Muscle of leg (tissue), 3 donors: ENCODE measurements at regions not wholly inside any gene's neighbourhood (a gene's known extent, or its start where the extent isn't known, plus 50 kb on each side); places are given as distances from the start of the nearest gene placed in this dataset.

ENCODE experiments used
- DNase-seq: peaks from one replicate; pipeline ENCODE4 v3.0.0; 2013
- H3K27ac ChIP-seq: one replicate; pipeline ENCODE4 v1.5.1; 2013; ENCODE audit warnings: mild to moderate bottlenecking, low read length, control low read depth
- H3K27me3 ChIP-seq: one replicate; pipeline ENCODE4 v1.6.1; 2013; ENCODE audit warnings: low read length; ENCODE audit not compliant: control insufficient read depth, insufficient read depth
- H3K36me3 ChIP-seq: one replicate; pipeline ENCODE4 v1.6.1; 2013; ENCODE audit warnings: low read length; ENCODE audit not compliant: control insufficient read depth, insufficient read depth
- H3K4me1 ChIP-seq: one replicate; pipeline ENCODE4 v1.6.1; 2013; ENCODE audit warnings: low read length; ENCODE audit not compliant: control insufficient read depth, insufficient read depth
- H3K4me3 ChIP-seq: one replicate; pipeline ENCODE4 v1.5.1; 2013; ENCODE audit warnings: low read length, control low read depth
- H3K9me3 ChIP-seq: replicated peaks from 2 replicates; pipeline ENCODE4 v1.6.1; 2013; ENCODE audit warnings: low read depth, low read length; ENCODE audit not compliant: control insufficient read depth
- WGBS: methylation state at CpG from one replicate; pipeline ENCODE4 v1.1.5; 2013; ENCODE audit warnings: missing lambda C conversion rate; ENCODE audit not compliant: insufficient coverage; 5-methylcytosine and 5-hydroxymethylcytosine counted together

DNA sequence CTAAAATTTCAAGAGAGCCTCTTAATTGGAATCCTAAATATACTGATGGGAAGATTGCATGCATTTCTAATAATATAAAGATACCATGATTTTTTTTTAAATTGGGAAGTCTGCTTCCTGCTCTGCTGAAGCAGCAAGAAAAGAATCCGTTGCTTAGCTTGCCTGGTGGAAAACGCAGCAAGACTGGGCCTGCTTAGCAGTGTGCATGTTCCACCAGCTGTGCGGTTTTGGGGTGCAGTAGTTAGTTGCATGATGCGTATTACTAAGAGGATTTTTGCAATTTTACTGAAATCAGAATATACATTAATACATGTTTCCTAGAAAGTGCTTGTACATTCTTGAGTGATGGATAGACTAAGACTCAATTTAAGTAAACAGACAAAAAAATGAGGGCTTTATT, 319.9 kb downstream of the CMPK2 start:
- H3K4me3 ChIP-seq: no peak overlapping the region
- no peaks in the 10 kb centered on the region for H3K9me3 ChIP-seq
- no peaks in the 10 kb centered on the region for H3K27me3 ChIP-seq
- no peaks in the 10 kb centered on the region for H3K4me1 ChIP-seq
- DNase-seq: no peak
- WGBS: 76% methylated on average over 2 of the region's 4 CpGs
- H3K27ac ChIP-seq: no peak overlapping the region
- no peaks in the 10 kb centered on the region for H3K36me3 ChIP-seq

- Histone ChIP-seq H3K4me3 (no peak overlapping the region), H3K4me1 (no peaks in the 10 kb centered on the region), H3K9me3 (no peaks in the 10 kb centered on the region), H3K27me3 (no peaks in the 10 kb centered on the region), H3K36me3 (no peaks in the 10 kb centered on the region), H3K27ac (no peak overlapping the region)
- no peak for DNase-seq
- 100% methylated on average over 3 of the region's 7 CpGs for WGBS
Measured at GRCh38 chr2:6554466-6554865, 311.2 kb downstream of the CMPK2 start.

- 56% methylated on average over 2 of the region's 3 CpGs for WGBS
- H3K27me3 ChIP-seq: no peaks in the 10 kb centered on the region
- no peak overlapping the region for H3K4me3 ChIP-seq
- H3K9me3 ChIP-seq: no peaks in the 10 kb centered on the region
- no peak overlapping the region for H3K27ac ChIP-seq
- no peaks in the 10 kb centered on the region for H3K4me1 ChIP-seq
- peak; percentile 8 for DNase-seq
- no peaks in the 10 kb centered on the region for H3K36me3 ChIP-seq
Measured at GRCh38 chr2:6556755-6557154, 309.0 kb downstream of the CMPK2 start.

- no peak for DNase-seq
- Histone ChIP-seq H3K27ac (no peak overlapping the region), H3K4me1 (no peaks in the 10 kb centered on the region), H3K9me3 (no peaks in the 10 kb centered on the region), H3K27me3 (no peaks in the 10 kb centered on the region), H3K4me3 (no peak overlapping the region), H3K36me3 (no peaks in the 10 kb centered on the region)
Measured at GRCh38 chr2:6557737-6558136, 308.0 kb downstream of the CMPK2 start.

DNA sequence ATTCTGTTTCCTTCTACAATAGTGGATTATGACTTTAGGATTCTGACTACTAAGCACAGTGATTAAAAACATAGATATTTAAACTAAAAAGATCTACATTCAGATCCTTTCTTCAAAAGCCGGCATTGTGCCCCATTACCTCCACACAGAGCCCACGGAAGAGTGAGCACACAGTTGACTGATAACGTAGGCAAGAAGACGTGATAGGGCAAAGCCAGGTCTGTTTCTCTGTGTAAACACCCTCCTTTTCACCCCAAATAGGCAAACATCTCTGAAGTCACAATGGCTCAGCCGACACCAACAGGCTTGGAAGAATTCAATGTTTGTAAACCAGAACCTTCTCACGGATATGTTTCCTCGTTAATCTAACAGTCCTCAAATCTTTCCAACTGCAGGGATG, 302.9 kb downstream of the CMPK2 start:
- no peaks in the 10 kb centered on the region for H3K9me3 ChIP-seq
- no peak for DNase-seq
- no peaks in the 10 kb centered on the region for H3K27me3 ChIP-seq
- H3K4me1 ChIP-seq: peaks cover 3% of the 10 kb centered on the region
- no peaks in the 10 kb centered on the region for H3K36me3 ChIP-seq
- no peak overlapping the region for H3K27ac ChIP-seq
- no peak overlapping the region for H3K4me3 ChIP-seq
- WGBS: 92% methylated on average over 5 of the region's 7 CpGs

GRCh38 chr2:6564326-6564725, 301.4 kb downstream of the CMPK2 start:
- peak; percentile 41 for DNase-seq
- H3K36me3 ChIP-seq: no peaks in the 10 kb centered on the region
- no peaks in the 10 kb centered on the region for H3K9me3 ChIP-seq
- no peaks in the 10 kb centered on the region for H3K27me3 ChIP-seq
- H3K27ac ChIP-seq: no peak overlapping the region
- no peak overlapping the region for H3K4me3 ChIP-seq
- WGBS: 20% methylated on average over 1 of the region's 1 CpG
- peaks cover 3% of the 10 kb centered on the region for H3K4me1 ChIP-seq

GRCh38 chr2:6574121-6574520, 291.6 kb downstream of the CMPK2 start:
- Histone ChIP-seq H3K4me3 (no peak overlapping the region), H3K27ac (no peak overlapping the region)
- WGBS: no CpG with 5 or more reads among the region's 2 CpGs

DNA sequence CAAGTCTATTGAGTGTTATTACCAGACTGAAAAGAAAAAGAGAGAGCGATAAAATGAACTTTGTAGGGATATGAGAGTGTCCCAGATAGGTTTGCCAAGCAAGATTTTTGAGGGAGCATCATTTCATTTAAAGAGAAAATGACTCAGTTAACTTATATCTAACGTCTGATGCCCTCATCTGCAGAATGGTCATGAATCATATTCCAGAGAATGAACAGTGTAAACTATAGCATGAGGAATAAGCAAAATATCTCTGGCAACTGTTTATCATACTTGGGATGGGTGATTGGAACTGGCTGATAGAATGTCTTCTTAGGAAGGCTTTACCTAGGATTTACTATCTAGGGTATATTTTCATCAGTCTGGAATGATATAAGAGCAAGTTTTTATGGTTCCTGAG, 289.4 kb downstream of the CMPK2 start:
- Histone ChIP-seq H3K4me1 (no peaks in the 10 kb centered on the region), H3K36me3 (no peaks in the 10 kb centered on the region), H3K9me3 (no peaks in the 10 kb centered on the region), H3K27me3 (no peaks in the 10 kb centered on the region), H3K27ac (no peak overlapping the region), H3K4me3 (no peak overlapping the region)
- DNase-seq: no peak
- WGBS: no CpG with 5 or more reads among the region's 2 CpGs

More at GRCh38 chr2:6574121-6574520, 291.6 kb downstream of the CMPK2 start:
- Histone ChIP-seq H3K36me3 (no peaks in the 10 kb centered on the region), H3K27me3 (no peaks in the 10 kb centered on the region), H3K4me1 (no peaks in the 10 kb centered on the region), H3K9me3 (no peaks in the 10 kb centered on the region)
- DNase-seq: peak; percentile 20

DNA sequence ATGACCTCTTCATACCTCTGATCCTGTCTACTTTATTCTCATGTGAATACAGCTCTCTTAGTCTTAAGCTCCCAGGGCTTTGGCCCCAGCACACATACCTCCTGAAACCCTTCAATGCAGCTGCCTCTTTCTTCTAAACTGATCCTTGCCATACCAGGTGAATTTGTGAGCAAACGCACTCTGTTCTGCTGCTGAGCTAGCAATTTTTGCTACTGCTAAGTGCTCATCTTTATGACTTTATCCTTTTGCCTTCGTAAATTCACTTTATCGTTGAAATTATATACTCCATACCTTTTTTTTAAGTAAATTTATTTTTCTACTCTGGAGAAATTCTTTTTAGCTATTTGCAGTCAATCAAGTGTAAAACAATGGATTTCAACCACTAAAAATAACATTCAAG, 287.7 kb downstream of the CMPK2 start:
- DNase-seq: no peak
- Histone ChIP-seq H3K27ac (no peak overlapping the region), H3K4me3 (no peak overlapping the region), H3K4me1 (no peaks in the 10 kb centered on the region), H3K27me3 (no peaks in the 10 kb centered on the region), H3K36me3 (no peaks in the 10 kb centered on the region), H3K9me3 (no peaks in the 10 kb centered on the region)
- 40% methylated on average over 1 of the region's 3 CpGs for WGBS

- WGBS: 60% methylated on average over 1 of the region's 4 CpGs
- Histone ChIP-seq H3K4me3 (no peak overlapping the region), H3K36me3 (no peaks in the 10 kb centered on the region), H3K27me3 (no peaks in the 10 kb centered on the region), H3K27ac (no peak overlapping the region), H3K9me3 (no peaks in the 10 kb centered on the region), H3K4me1 (no peaks in the 10 kb centered on the region)
- no peak for DNase-seq
Measured at GRCh38 chr2:6578416-6578815, 287.3 kb downstream of the CMPK2 start.

- Histone ChIP-seq H3K4me3 (no peak overlapping the region), H3K36me3 (no peaks in the 10 kb centered on the region), H3K27ac (no peak overlapping the region), H3K9me3 (no peaks in the 10 kb centered on the region), H3K27me3 (no peaks in the 10 kb centered on the region), H3K4me1 (no peaks in the 10 kb centered on the region)
- no peak for DNase-seq
Measured at GRCh38 chr2:6579281-6579680, 286.4 kb downstream of the CMPK2 start.
